Glomerular visceral epithelial cell (primary cell): ENCODE measurements at regions not wholly inside any gene's neighbourhood (a gene's known extent, or its start where the extent isn't known, plus 50 kb on each side); places are given as distances from the start of the nearest gene placed in this dataset.

Experiments used
- DNase-seq: peaks from one replicate; pipeline ENCODE4 v3.0.0-alpha.2; 2016; ENCODE audit errors: extremely low spot score

GRCh38 chr2:217276433-217276832 is 416.6 kb upstream of the TNP1 start:
- no peak for DNase-seq

GRCh38 chr2:217275091-217275490 is 415.2 kb upstream of the TNP1 start:
- no peak for DNase-seq

- no peak for DNase-seq
Observed at GRCh38 chr2:217274578-217274977, 414.7 kb upstream of the TNP1 start.

DNA sequence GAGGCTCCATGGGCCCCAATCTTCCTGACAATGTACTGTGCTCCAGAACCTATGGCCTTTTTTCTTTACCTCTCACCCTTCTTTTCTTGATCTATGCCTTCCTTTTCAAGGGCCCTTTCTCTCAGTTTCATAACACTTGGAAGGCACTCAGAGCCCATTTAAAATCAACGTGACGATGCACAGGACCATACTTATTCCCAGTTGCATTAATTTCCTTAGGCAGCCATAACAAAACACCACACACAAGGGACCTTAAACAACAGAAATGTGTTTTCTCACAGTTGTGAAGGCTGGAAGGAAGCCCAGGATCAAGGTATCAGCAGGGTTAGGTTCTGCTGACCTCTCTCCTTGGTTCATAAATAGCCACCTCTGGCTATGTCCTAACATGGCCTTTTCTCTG is 414.0 kb upstream of the TNP1 start:
- DNase-seq: no peak

DNA sequence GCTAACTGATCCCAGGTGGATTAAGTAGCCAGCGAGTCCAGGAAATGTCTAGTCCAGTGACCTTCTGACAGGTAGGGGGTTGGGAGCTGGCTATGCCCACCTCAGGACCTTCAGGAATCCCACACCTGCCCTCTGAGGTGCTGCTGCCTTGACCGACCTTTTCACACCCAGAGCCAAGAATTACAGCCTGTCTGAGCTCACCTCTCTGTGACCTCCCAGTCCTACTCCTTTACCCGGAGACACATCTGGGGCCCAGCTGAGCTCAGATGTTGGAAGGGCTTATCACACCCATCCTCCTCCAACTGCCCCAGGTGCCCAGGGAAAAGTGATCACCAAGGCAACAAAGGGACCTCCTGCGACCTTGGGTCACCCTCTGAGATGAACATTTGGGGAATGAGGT is 413.3 kb upstream of the TNP1 start:
- DNase-seq: no peak

- no peak for DNase-seq
Observed at GRCh38 chr2:217271813-217272212, 411.9 kb upstream of the TNP1 start.

GRCh38 chr2:217270485-217271121 is 410.7 kb upstream of the TNP1 start:
- DNase-seq: no peak

DNA sequence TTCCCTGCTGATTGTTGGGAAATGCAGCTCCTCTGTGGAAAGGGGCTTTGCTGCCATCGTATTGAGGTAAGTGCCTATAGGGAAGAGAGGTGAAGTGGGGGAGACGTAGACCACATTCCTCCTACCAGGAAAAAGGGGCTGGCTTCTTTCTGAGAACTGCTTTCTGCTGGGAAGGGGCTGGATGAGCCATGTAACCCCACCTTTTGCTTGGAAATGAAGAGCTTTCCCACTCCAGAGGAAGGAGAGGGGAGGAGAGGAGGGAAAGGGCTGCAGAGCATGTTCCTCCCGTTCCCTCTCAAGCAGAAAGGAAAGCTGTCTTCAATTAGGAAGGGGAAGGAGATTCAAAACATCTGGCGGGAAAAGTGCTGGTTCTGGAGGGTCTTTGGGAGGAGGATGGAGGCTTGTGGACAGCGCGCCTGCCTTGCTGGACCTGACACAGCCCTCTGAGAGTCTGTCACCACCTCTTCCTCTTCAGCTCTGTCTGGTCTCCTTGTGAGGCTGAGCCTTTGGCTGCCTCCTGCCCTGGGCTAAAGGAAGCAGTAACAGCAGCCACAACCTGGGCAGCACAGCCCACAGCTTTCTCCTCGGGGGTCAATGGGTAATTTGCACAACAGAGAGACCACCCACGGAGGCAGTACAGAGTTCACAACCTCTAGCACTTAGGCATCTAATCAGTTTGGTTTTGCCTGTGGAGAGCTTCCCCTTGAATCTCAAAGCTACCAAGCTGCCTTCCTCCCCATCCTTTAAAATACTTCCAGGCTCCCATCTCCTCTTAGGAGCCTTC is 410.0 kb upstream of the TNP1 start:
- DNase-seq: no peak

GRCh38 chr2:217268978-217269377 is 409.1 kb upstream of the TNP1 start:
- no peak for DNase-seq

- DNase-seq: no peak
Observed at GRCh38 chr2:217267758-217268157, 407.9 kb upstream of the TNP1 start.

GRCh38 chr2:217263756-217264155 is 403.9 kb upstream of the TNP1 start:
- no peak for DNase-seq

DNA sequence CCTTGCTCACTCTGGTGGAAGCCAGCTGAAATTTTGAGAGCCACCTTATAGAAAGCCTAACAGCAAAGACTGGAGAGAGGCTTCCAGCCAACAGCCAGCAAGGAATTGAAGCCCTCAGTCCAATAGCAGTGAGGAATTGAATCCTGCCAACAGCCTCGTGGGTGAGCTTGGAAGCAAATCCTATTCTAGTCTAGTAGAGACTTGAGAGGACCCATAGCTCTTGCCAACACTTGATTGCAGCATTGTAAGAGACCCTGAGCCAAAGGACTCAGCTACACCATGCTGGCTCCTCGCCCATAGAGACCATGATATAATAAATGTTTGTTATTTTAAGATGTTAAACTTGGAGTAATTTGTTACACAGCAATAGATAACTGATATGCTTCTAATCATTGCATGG is 403.0 kb upstream of the TNP1 start:
- DNase-seq: no peak

GRCh38 chr2:217261452-217261851 is 401.6 kb upstream of the TNP1 start:
- DNase-seq: peak; percentile 88

GRCh38 chr2:217260441-217261115 is 400.7 kb upstream of the TNP1 start:
- no peak for DNase-seq

GRCh38 chr2:217258170-217258569 is 398.3 kb upstream of the TNP1 start:
- DNase-seq: no peak

- peak; percentile 92 for DNase-seq
Observed at GRCh38 chr2:217256251-217256650, 396.4 kb upstream of the TNP1 start.

DNA sequence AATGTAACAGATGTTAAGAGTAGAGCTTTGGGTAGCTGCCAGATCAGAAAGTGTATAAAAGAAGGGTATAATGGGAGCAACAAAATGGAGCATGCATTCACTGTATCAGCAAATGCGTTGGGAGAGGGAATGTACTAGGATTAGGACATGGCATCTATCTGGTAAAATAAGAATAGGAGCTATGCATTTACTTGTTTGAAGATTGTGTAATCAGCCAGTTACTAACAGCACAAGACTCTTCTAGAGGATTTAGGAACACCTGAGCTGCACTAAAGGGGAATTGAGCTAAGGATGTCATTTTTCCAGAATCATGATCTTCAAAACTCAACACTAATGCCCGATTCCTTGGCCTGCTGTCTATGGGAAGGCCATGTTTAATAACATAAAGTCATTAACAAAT is 394.2 kb upstream of the TNP1 start:
- DNase-seq: no peak

GRCh38 chr2:217252181-217252580 is 392.3 kb upstream of the TNP1 start:
- DNase-seq: no peak

DNA sequence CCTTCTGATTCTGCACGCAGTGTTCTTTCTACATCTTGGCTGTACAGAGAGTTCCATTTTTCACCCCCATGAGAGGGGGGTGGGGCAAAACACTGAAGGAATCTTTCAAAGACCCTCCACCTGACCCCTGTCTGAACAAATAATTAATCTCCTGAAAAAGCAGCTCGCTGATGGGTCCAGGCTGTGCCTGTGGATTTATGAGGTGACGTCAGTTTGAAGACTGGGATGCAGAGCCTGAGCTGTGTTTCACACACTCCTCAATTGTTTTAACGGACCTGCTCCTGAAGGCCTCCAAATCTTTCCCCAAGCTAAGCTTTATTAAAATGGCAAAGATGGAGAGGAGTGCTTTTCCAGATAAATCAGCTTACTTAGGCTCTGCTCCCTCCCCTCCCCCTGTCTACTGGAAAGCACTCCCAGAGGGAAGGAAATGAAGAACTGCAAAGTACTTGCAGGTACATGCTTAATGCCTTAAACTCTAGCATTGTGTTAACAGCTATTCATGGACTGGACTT is 390.2 kb upstream of the TNP1 start:
- DNase-seq: no peak

GRCh38 chr2:217249121-217250012 is 389.5 kb upstream of the TNP1 start:
- DNase-seq: no peak

DNA sequence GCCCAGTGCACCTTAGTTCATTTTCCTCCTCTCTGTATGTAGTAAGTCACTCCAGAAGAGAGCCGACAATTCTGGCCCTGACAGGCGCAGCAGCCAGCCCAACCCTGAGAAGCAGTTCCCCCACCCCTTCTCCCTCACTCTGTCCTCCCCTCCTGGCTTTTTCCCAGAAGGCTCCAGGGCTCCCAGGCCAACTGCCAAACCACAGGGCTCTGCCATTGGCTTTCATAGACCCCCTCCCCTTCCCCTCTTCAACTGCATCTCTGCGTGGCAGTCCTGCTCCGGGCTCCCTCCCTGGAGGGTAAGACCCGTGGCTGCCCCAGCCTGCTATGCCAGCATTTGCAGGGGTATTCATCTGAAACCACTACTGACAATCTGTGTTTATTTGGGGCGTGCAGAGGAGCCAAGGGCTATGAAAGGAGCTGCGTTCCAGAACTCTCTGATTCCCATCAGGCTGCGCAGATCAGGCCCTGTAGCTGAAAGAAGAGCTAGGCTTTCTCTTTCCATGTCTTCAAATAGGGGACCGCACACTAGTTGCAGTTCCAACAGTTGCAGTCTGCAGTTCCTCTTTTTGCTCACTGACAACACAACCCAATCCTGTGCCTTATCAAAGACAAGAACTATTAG is 388.6 kb upstream of the TNP1 start:
- peak; percentile 55 for DNase-seq
